ENCODE measurements at regions not wholly inside any gene's neighbourhood (a gene's known extent, or its start where the extent isn't known, plus 50 kb on each side); places are given as distances from the start of the nearest gene placed in this dataset.

DNA sequence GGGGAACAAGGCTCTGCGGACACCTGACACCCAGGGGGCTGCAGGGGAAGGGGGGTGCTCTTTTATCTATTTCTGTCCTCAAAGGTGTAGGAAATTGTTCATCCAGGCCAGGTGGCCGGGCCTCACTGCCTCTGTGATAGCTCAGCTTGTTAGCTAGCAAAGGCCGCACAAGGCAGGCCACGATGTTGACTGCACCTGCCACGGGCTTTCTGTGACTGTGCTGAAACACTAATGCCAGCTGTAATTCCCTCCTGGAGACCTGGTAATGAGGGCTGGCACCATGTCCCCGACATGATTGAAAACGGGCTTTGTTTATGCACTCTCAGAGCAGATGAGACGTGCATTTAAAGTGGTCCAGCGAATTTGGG is 61.4 kb upstream of the APCDD1L start:
- H3K36me3 ChIP-seq (replicated peaks in 1 of 2; ENCODE audit: control insufficient read depth in 1 of 2, insufficient read depth in 2 of 2, low read length in 2 of 2): no peaks in the 10 kb centered on the region
- no peaks in the 10 kb centered on the region for H3K79me2 ChIP-seq (ENCODE audit: insufficient read depth, low read length)
- no peak overlapping the region for H3K4me3 Mint-ChIP-seq
- H3K27ac Mint-ChIP-seq: no peak overlapping the region
- no peak overlapping the region for H3K9ac ChIP-seq (ENCODE audit: insufficient read depth, low read length, poor library complexity, severe bottlenecking)
- DNase-seq: no peak
- H3K4me1 Mint-ChIP-seq: no peaks in the 10 kb centered on the region
- peaks cover 0 to 3% of the 10 kb centered on the region in 2 donors for H3K9me3 ChIP-seq (replicated peaks in 1 of 2; ENCODE audit: control insufficient read depth in 1 of 2, insufficient read depth in 1 of 2, low read length in 2 of 2)
- H3K27me3 Mint-ChIP-seq (ENCODE audit: low read depth in 3 of 3): peaks cover 1 to 9% (median 7%) of the 10 kb centered on the region in 3 donors
- H3K27me3 ChIP-seq (ENCODE audit: control insufficient read depth in 2 of 2, insufficient read depth in 2 of 2, low read length in 2 of 2): no peaks in the 10 kb centered on the region
- no peak overlapping the region for H3K4me2 ChIP-seq (replicated peaks; ENCODE audit: extremely low read depth, low read length, poor library complexity, severe bottlenecking)
- no peaks in the 10 kb centered on the region for H3K4me1 ChIP-seq (ENCODE audit: control insufficient read depth in 1 of 2, insufficient read depth in 2 of 2, low read length in 2 of 2)
- H3K9me3 Mint-ChIP-seq: peaks cover 0 to 13% (median 2%) of the 10 kb centered on the region in 7 donors
- no peak overlapping the region for H2AFZ ChIP-seq (ENCODE audit: insufficient read depth, low read depth, low read length, poor library complexity, severe bottlenecking)
- H4K20me1 ChIP-seq (ENCODE audit: insufficient read depth, low read length): no peaks in the 10 kb centered on the region
- no peak overlapping the region for H3K27ac ChIP-seq (ENCODE audit: low read depth in 1 of 2, low read length in 2 of 2)
- intact Hi-C loops (cut with micrococcal nuclease): no loop called here
- WGBS (ENCODE audit: insufficient coverage): 90% methylated on average over 9 of the region's 9 CpGs
- no peaks in the 10 kb centered on the region for H3K36me3 Mint-ChIP-seq
- no peak overlapping the region for H3K4me3 ChIP-seq (replicated peaks in 1 of 3; ENCODE audit: low read depth in 2 of 3, low read length in 3 of 3)
- TF ChIP-seq, protein P1, sequence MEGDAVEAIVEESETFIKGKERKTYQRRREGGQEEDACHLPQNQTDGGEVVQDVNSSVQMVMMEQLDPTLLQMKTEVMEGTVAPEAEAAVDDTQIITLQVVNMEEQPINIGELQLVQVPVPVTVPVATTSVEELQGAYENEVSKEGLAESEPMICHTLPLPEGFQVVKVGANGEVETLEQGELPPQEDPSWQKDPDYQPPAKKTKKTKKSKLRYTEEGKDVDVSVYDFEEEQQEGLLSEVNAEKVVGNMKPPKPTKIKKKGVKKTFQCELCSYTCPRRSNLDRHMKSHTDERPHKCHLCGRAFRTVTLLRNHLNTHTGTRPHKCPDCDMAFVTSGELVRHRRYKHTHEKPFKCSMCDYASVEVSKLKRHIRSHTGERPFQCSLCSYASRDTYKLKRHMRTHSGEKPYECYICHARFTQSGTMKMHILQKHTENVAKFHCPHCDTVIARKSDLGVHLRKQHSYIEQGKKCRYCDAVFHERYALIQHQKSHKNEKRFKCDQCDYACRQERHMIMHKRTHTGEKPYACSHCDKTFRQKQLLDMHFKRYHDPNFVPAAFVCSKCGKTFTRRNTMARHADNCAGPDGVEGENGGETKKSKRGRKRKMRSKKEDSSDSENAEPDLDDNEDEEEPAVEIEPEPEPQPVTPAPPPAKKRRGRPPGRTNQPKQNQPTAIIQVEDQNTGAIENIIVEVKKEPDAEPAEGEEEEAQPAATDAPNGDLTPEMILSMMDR (IDR thresholded peaks at IDR 0.05): no peak

DNA sequence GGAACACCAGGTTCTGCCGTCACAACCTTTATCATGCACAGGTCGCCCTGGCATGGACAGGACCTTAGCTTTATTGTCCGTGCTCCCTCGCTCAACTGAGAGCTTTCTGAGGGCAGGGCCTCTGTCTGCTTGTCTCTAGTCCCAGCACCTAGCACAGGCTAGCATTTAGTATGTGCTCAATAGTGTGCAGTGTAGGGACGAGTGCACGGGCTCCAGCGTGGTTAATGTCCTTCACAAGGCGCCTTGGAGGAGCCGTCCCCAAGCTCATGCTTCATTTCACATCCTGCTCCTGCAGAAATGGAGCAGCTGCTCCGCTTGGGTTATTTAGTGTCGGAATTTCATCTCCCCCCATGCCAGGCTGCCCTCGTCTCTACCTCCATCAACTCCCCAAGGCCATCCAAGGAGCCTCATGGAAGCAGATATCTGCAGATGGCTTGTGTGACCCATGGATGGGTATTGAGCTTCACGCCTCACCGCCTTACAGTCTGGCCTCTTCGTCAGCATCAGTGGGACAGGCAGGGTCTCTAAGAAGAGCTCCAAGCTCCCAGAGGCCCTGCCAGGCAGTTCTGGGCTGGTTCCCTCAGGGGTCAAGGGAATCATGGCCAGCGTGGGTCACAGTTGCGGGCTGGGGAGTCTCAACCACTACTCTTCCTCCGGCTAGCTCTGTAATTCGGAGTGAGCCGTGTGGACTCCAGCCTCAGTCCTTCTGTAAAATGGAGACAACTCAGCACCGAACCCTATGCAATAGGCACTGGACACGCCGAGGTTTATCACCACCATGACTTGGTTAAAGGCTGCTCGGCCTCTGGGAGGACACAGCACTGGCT is 60.8 kb upstream of the APCDD1L start:
- Mint-ChIP-seq H3K4me1 (no peaks in the 10 kb centered on the region), H3K9me3 (peaks cover 0 to 9% (median 1%) of the 10 kb centered on the region in 7 donors)
- 89% methylated on average over 21 of the region's 24 CpGs for WGBS (ENCODE audit: insufficient coverage)

More for the DNA sequence above, 60.8 kb upstream of the APCDD1L start:
- H4K20me1 ChIP-seq (ENCODE audit: insufficient read depth, low read length): no peaks in the 10 kb centered on the region
- Mint-ChIP-seq H3K36me3 (no peaks in the 10 kb centered on the region), H3K27me3 (ENCODE audit: low read depth in 3 of 3) (peaks cover 1 to 9% (median 7%) of the 10 kb centered on the region in 3 donors), H3K4me3 (no peak overlapping the region), H3K27ac (no peak overlapping the region)
- H3K4me1 ChIP-seq (ENCODE audit: control insufficient read depth in 1 of 2, insufficient read depth in 2 of 2, low read length in 2 of 2): no peaks in the 10 kb centered on the region
- no peaks in the 10 kb centered on the region for H3K27me3 ChIP-seq (ENCODE audit: control insufficient read depth in 2 of 2, insufficient read depth in 2 of 2, low read length in 2 of 2)
- intact Hi-C loops (cut with micrococcal nuclease): no loop called here
- H3K27ac ChIP-seq (ENCODE audit: low read depth in 1 of 2, low read length in 2 of 2): no peak overlapping the region
- no peak overlapping the region for H2AFZ ChIP-seq (ENCODE audit: insufficient read depth, low read depth, low read length, poor library complexity, severe bottlenecking)
- H3K9ac ChIP-seq (ENCODE audit: insufficient read depth, low read length, poor library complexity, severe bottlenecking): no peak overlapping the region
- H3K4me3 ChIP-seq (replicated peaks in 1 of 3; ENCODE audit: low read depth in 2 of 3, low read length in 3 of 3): no peak overlapping the region
- H3K9me3 ChIP-seq (replicated peaks in 1 of 2; ENCODE audit: control insufficient read depth in 1 of 2, insufficient read depth in 1 of 2, low read length in 2 of 2): no peaks in the 10 kb centered on the region
- DNase-seq: no peak
- H3K79me2 ChIP-seq (ENCODE audit: insufficient read depth, low read length): no peaks in the 10 kb centered on the region
- TF ChIP-seq, protein P1 (IDR thresholded peaks at IDR 0.05): no peak
- H3K36me3 ChIP-seq (replicated peaks in 1 of 2; ENCODE audit: control insufficient read depth in 1 of 2, insufficient read depth in 2 of 2, low read length in 2 of 2): no peaks in the 10 kb centered on the region
- H3K4me2 ChIP-seq (replicated peaks; ENCODE audit: extremely low read depth, low read length, poor library complexity, severe bottlenecking): no peak overlapping the region
